ENCODE measurements at regions not wholly inside any gene's neighbourhood (a gene's known extent, or its start where the extent isn't known, plus 50 kb on each side); places are given as distances from the start of the nearest gene placed in this dataset.
"Not testable (repeated sequence)": the region's sequence is repeated elsewhere in the genome, so short reads cannot be mapped to it uniquely, and the experiment has no call there.

DNA sequence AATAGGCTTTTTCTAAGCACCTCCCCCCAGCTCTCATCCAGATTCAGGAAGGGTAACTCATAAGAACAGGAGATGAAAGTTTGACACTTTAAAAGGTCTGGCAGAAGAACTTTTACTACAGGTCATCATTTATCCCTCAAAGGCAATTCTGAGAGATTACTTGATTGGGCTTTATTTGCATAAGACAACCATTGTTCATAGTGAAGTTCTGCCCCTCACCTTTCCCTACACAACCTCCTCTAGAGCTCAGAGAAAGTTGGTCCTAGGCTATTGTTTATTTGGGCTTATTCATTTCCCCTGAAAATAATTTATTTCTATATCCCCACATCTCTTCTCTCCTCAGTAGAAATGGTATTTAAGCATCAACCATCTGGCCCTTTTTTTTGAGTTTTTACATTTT lies 568.4 kb downstream of the ZNF608 start:
- no peak for DNase-seq (ENCODE audit: low read depth)

DNA sequence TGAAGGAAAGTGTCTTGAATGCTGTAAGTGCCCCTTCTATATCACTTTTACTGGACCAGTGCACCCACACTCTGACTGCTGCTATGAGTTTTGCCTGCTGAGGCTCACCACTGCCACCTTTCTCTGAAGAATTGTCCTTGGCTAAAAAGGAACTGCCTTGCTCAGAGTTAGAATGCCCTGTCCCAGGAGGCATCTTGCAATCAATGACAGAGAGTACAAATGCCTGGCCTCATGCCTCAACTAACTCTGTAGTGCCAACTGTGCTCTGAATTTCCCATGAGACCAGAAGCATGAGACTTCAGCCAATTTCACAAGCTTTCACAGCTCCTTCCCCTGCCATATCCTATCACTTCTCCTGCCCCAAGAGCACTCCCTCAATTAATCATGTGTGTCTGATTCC lies 569.7 kb downstream of the ZNF608 start:
- no peak for DNase-seq (ENCODE audit: low read depth)

DNA sequence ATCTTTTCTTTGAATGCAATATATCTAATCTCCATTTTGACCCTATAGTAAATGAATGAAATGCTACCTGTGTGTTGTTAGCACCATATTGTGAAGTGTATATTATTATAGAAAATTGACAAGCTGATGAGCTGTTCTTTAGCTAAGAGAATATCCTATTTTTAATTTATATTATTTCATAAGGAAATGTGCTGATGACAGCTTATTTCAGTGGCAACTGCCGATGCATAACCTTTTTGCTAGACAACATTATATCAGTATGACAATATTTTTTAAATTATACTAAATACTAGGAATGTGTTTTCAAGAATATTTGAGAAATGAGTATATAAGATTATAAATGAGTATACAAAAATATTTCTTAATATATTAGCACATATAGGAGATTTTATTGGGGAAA lies 573.1 kb downstream of the ZNF608 start:
- no peak for DNase-seq (ENCODE audit: low read depth)

DNA sequence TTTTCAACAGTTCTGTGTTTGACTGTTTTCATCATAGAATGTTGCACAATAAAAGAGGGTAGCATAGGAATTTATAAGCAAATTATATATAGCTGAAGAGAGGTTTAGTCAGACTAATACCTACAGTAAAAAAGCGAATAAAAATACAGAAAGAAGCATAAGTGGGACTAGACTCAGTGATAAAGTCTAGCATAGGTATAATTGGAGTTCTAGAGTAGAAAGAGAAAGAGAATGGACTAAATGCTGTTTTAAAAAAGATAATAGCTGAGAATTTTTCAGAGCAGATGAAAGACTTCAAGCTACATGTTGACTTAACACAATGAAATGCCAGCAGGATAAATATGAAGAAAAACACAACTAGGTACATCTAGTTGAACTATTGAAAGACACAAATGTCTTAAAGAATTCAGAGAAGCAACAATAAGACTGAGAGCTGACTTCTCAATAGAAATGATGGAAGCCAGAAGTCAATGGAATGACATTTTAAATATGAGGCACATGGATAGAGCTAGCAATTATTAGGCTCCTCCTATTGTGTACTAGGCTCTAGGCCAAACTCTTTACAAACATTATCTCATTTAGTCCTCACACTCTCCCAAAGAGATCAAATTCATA lies 573.9 kb downstream of the ZNF608 start:
- DNase-seq (ENCODE audit: low read depth) = no peak

GRCh38 chr5:124168093-124168492 lies 578.3 kb downstream of the ZNF608 start:
- DNase-seq (ENCODE audit: low read depth) = not testable (repeated sequence)

- no peak for DNase-seq (ENCODE audit: low read depth)
These were observed 583.5 kb downstream of the ZNF608 start for GRCh38 chr5:124162767-124163532.

DNA sequence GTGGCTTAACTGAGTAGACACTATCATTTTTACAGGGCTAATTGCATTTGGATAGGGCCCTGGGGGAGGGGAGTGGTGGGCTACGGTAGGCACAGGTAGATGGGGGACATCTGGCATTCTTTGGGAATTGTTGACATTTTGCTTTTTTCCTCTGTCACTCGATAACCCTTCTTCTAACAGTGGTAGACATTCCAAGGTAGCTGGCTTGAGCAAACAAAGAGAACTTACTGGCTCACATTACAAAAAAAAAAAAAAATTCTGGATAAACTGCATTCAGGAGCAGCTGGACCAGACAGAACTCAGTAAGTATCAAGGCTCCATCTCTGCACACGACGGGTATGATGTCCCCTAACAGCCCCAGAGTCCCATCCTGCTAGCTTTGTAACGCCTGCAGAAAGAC lies 585.2 kb downstream of the ZNF608 start:
- no peak for DNase-seq (ENCODE audit: low read depth)

- DNase-seq (ENCODE audit: low read depth) = no peak
These were observed 586.2 kb downstream of the ZNF608 start for GRCh38 chr5:124160265-124160664.

DNA sequence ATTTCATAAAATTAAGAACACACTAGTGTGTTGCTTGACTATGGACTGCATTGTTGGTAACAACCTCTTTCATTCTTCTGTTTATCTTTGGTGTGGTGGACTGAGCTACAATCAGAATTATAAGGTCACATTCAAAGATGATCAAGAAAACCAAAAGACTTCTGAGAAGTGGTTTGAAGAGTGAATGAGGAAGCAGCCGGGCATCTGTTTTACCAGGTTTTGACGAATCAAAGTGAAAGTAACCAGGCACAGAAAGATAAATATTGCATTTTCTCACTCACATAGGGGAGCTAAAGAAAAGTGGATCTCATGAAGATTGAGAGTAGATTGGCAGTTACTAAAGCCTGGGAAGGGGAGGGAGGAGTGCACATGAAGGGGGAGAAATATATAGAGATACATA lies 589.1 kb downstream of the ZNF608 start:
- DNase-seq (ENCODE audit: low read depth) = no peak

DNA sequence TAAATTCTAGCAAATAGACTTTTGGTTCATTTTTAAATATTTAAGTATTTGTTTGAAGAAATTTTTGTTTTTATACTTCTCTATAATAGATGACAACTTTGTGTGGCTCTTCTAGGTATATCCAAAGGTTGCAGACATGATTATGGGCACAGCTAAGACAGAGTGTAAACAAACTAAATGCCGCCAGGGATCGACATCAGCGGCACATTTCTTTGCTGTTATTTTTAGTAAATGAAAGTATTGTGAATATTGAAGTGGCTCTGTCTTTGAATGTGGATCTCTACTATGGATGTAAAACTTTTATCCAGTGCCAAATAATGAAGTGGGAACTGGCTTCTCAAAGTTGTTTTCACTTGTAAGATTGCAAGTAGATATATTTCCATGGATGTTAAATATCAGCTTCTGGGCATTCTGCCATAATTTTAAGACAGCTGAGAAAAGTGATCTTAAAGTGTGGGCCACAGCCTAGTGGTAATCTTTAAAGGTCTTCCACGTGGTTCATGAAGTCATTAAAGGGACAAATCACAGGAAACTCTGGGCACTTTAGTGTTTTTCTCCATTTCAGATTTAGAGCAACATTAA lies 589.9 kb downstream of the ZNF608 start:
- DNase-seq (ENCODE audit: low read depth) = peak; percentile 8

- DNase-seq (ENCODE audit: low read depth) = no peak
These were observed 591.7 kb downstream of the ZNF608 start for GRCh38 chr5:124154714-124155113.

DNA sequence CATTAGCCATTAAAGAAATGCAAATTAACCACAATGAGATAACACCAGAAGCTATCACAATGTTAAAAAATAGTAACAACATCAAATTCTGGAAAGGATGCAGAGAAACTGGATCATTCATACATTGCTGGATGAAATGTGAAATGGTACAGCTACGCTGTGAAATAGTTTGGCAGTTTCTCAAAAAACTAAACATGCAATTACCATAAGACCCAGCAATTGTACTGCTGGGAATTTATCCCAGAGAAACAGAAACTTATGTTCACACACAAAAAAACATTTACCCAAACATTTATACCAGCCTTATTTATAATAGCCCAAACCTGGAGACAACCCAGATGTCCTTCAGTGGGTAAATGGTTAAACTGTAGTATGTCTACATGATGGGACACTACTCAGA lies 592.9 kb downstream of the ZNF608 start:
- DNase-seq (ENCODE audit: low read depth) = no peak

- no peak for DNase-seq (ENCODE audit: low read depth)
These were observed 597.9 kb downstream of the ZNF608 start for GRCh38 chr5:124148574-124148973.

- DNase-seq (ENCODE audit: low read depth) = no peak
These were observed 606.4 kb downstream of the ZNF608 start for GRCh38 chr5:124140060-124140459.

DNA sequence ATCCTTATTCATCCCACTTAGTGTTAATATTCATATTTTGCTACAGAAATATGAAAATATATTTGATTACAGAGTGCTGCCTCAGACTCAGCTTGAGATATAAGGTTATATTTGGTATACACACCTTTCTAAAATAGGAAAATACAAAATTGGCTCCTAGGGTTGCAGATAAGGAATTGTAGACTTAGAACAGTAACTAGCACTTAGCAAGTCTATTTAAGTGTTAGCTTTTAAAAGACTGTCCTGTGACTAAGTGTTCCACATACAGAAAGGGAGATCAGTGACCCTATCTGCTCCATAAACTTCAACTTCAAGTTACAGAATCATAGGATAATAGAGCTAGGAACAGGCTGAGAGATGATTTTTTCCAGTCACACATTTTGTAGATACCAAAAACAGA lies 607.0 kb downstream of the ZNF608 start:
- no peak for DNase-seq (ENCODE audit: low read depth)

DNA sequence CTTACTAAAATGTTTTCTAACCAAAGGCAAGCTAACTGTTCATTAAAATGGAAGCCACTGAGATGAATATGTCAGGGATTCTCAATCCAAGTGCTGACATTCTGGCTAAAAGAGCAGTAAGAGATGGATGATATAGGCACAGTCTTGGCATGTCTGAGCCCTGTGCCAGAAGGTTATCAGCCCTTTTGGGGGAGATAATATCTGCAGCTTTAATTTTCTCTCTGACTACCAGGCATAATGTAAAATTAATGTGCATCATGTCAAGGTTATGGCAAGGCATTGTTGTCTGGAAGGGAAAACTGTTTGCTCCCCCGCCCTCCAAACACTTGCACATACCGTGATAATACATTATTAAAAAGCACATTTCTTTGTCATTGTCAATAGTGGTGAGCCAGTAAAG lies 609.8 kb downstream of the ZNF608 start:
- no peak for DNase-seq (ENCODE audit: low read depth)

DNA sequence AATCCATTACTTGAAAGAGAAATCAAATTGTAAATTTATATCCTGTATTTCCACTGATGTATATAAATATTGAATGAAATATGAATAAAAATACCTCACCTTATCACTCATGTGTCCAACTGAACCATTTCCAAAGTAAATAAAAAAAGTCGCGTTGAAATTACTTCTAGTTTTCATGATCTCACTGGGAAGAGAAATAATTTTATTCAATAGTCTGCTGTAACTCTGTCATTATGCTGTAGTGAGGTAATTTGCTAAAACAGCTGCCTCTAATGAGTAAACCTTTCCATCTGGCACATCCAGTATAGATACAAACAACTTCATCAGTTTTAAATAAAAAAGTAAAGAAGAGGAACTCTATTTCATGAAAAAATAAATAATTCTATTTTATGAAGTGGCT lies 611.5 kb downstream of the ZNF608 start:
- DNase-seq (ENCODE audit: low read depth) = no peak

DNA sequence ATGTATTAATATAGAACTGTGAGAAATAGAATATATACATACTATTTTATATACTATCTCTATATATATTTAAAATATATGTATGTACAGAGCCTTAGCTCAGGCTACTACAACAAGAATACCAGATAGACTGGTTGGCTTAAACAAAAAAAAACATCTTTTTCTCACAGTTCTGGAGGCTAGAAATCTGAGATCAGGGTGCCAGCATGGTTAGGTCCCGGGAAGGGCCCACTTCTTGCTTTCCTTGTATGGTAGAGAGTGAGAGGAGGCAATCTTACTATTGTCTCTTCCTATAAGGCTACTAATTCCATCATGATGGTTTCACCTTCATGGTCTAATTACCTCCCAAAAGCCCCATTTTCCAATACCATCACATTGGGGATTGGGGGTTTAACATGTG lies 613.0 kb downstream of the ZNF608 start:
- DNase-seq (ENCODE audit: low read depth) = no peak

- DNase-seq (ENCODE audit: low read depth) = no peak
These were observed 613.6 kb downstream of the ZNF608 start for GRCh38 chr5:124132843-124133242.

GRCh38 chr5:124131466-124131865 lies 615.0 kb downstream of the ZNF608 start:
- no peak for DNase-seq (ENCODE audit: low read depth)

DNA sequence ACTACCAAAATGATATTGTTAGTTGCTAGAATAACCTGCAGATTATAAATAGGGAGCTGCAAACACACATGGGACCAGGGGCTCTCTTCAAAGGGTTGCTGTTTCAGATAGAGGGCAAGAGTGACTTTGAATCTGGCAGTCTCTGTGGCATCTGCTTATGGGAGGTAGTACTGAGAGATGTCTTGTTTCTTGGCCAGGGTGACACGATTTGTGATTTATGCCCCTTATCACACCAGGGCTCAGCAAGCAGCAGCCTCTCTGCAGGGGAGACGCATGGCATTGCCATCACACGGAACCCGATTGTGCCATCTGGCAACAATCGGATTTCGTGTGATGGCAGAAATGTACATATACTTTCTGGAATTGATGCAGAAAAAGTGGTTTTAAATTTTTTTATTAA lies 615.6 kb downstream of the ZNF608 start:
- no peak for DNase-seq (ENCODE audit: low read depth)

- no peak for DNase-seq (ENCODE audit: low read depth)
These were observed 616.9 kb downstream of the CSNK1G3 start for GRCh38 chr5:124128867-124129266.

GRCh38 chr5:124126504-124127217 lies 614.7 kb downstream of the CSNK1G3 start:
- no peak for DNase-seq (ENCODE audit: low read depth)

Data from fibroblast of the conjunctiva (primary cell).